GM19372 (cell line): ENCODE measurements at regions not wholly inside any gene's neighbourhood (a gene's known extent, or its start where the extent isn't known, plus 50 kb on each side); places are given as distances from the start of the nearest gene placed in this dataset.
"Not testable (repeated sequence)": the region's sequence is repeated elsewhere in the genome, so short reads cannot be mapped to it uniquely, and the experiment has no call there.

Source experiments
- ATAC-seq: cut with Tn5 transposase; IDR thresholded peaks from one replicate; pipeline ENCODE4 v1.9.1; 2021; ENCODE audit warnings: mild to moderate bottlenecking, low read depth, moderate library complexity; ENCODE audit not compliant: unreplicated experiment

DNA sequence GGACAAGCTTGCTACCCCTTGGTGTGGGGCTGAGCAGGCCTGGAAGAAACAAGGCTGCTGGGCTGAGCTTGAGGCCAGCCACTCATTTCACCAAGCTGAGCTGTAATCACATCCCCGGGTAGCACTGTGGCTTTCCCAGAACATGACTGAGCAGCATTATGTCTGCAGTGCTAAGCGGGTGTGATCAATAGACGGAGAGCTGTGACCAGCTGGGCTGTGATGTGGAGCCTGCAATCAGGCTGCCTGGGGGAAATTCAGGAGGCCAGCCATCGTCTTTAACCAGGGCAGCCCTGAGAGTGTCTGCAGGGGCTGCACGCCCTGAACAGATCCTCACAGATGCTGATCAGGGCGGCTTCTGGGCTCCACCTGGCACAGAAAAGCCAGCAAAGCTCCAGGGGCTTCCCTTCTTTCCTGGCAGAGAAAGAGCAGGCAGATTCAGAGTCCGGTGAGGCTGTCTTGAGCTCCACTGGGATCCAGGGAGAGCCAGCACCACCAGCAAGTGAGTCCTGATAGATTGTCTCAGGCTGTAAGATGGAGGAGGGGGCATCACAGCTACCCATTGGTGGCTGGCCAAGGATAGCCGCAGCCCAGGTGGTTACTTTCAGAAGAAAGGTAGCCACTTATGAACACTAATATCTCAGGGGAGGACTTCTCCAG is 165.9 kb downstream of the NRN1 start:
- no peak for ATAC-seq

DNA sequence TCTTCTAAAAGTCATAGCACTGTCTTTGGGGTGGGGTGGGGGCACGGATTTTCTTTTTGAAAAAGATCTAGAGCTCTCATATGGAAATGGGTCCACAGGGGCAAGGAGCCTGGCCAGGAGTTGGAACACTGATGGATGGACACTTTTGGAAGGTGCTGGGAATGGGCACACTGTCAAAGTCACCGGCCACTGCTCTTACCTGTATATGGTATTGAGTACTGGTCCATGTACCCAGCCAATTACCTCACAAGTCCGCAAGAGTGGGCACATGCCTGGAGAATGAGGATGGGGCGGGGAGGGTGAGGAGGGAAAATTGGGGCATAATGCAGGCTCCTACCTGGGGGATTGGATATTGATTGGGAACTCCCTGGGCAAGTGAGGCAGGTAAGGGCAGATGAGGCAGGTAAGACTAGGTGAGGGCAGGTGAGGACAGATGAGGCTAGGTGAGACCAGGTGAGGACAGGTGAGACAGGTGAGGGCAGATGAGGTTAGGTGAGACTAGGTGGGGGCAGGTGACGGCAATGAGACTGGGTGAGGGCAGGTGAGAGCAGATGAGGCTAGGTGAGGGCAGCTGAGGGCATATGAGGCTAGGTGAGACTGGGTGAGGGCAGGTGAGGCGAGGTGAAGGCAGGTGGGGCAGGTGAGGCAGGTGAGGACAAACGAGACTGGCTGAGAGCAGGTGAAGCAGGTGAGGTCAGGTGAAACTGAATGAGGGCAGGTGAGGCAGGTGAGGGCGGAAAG is 167.9 kb downstream of the NRN1 start:
- ATAC-seq: no peak

DNA sequence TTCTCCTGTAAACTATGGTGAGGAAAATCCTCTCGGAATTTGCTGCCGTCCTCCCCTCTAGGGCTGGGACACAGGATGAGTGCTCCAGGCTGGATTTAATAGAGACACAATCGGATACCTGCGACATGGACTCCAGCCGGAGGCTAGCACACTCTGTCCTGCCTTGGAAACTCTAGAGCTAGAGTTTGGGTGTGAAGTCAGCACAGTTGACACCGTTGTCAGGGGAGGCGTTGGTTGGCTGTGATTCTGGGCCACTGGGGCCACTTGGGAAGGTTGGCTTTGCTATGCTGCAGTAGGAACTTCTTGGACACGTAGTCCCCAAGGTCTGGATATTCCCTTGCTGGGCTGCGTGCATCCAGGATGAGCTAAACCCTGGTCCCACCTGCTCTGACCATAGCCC is 169.4 kb downstream of the NRN1 start:
- no peak for ATAC-seq

DNA sequence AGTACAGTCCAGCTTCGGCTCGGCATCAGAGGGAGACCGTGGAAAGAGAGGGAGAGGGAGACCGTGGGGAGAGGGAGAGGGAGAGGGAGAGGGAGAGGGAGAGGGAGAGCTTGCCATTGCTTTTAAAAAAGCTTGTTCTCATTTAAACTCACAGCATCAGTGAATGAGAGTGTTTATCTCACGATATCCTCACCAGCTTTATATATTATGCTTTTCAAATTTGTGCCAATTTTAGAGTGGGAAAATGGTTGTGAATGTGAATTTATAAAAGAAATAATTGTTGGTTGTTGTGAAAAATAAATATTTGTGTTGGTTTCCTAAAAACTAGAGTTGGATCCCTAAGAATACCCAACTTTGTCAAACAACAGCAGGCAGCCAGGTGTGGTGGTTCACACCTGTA is 170.1 kb downstream of the NRN1 start:
- not testable (repeated sequence) for ATAC-seq

DNA sequence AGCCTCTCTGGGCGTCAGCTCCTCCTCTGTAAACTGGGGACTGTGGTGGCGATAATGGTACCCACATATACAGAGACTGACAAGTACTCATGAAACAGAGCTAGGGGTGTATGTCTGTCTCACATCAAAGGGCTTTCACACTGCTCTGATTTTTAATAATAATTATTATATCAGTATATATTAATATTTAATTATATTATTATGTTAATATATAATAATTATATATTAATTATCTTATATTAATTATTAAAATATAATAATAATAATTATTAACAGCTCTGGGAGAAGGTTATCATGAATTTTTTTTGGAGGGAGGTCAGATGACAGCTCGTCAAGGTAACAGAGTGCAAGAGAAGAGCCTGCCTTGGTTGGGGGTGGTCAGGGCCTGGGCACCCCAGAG is 173.6 kb downstream of the NRN1 start:
- ATAC-seq: no peak

DNA sequence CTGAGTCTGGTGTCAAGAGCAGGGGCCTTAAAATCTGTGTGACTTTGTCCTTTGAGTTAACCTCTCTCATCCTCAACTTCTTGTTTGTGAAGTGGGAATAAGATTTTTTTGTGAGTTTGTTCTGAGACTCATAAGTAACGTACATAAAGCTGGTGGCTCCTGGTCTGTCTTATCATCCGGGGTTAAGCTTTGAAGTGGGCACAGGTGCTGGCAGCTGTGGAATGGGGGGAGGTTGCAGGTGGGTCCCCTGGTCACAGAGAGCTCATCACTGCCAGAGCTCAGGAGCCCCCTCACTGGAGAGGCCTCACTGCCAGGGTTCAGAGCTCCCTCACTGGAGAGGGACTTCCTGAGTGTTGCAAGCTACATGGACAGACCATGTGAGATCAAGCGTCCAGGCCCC is 174.1 kb downstream of the NRN1 start:
- ATAC-seq: no peak

DNA sequence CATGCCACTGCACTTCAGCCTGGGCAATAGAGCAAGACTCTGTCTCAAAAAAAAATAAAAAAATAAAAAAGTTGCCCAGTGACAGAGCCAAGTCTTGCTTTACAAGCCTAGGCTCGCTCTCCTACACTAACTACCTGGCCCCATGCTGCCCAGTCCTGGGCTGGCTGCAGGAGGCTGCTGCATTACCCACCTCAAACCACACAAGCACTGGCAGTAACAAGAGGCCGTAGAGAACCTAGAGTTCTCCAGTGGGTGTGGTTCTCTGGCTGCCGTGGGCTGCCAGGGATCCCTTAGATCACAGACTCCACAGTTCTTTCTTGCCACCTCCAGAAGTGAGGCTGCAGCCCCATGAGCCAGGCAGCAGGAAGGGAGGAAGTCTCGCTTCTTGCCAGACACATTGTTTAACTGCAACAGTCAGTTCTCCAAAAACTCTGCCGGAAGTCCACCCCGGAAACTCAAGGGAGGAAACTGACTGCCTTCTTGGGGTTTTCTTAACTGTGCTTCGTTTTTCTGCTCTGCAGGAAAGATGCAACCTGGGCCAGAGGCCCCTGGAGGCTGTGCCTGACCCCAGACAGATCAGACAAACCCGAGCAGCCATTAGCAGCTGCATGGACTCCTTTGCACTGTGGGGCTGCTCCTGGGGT is 175.4 kb downstream of the NRN1 start:
- peak; percentile 57 for ATAC-seq

DNA sequence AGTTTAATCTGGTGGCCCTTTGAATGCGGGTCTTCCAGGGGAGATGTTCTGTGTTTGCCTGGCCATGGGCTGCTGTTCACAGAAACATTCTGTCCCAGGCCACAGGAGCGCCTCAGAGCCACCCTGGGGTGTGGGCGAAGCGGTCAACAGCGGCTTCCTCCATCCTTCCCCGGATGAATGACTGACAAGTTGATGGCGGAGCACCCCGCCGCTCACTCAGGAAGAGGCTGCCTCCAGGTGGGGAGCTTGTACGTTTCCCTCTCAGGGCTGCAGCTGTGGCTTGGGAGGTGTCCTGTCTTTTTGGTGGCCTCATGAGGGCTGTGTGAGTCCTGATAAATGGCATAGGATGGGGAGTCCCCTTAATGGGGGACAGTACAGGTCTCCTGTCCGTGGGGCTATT is 178.4 kb downstream of the NRN1 start:
- no peak for ATAC-seq

DNA sequence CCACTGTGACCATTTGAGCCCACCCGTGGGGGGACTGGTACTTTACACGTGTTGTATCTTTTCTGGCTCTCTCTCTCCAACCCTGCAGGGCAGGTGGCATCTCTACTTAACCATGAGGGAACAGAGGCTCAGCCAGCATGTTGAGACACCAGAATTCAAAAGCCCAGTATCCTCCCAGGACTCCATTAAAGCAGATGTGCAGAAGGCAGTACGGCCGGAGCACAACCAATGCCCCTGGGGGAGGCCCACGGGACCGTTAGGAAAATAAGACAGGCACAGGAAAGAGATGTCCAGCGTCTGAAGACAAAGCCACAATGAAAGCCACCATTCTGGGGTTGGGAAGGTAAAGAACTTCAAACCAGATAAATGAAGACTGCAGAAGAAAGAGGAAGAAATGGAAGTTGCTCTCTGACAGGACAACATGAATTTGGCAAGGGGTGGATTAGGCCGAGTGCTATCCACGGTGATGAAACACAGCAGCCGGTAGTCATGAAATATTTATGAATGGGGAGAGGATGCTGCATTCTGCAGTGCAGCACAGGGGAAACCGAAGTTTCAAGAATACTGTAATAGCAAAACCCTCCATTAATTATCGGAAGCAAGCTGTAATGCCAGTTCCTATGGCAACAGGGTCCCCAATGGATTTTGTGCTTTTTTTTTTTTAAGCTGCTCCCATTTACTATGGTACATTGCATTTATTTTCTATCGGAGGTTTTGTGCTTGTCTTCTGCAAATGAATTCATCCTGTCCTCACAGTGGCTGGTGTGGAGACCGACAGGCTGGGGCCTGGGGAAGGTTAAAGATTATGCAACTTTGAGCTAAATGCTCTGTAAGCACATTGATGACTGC is 179.4 kb downstream of the NRN1 start:
- ATAC-seq: no peak

DNA sequence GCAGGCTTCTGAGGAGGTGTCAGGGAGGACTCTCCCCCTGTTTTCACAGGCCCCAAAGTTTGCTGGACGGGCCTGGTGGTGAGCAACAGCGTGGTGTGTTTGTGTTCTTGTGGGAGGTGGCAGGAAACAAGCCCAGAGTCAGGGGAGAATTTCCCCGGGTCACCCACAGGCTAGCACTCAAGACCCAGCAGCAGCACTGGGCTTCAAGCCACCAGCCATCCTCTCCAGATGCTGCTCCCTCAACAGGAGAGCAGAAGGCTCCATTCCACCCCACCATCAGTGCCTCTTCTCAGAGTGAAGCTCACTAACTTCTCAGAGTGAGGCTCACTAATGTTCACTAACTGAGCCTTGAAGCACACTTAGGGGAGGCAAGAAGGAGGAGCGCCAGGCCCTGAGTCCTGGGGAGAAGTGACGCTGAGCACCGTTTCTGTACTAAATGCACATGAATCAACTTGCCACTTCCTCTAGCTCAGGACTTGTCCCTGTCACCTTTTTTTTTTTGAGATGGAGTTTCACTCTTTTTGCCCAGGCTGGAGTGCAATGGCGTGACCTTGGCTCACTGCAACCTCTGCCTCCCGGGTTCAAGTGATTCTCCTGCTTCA is 182.2 kb downstream of the NRN1 start:
- ATAC-seq: not testable (repeated sequence)
